ENCODE measurements at regions not wholly inside any gene's neighbourhood (a gene's known extent, or its start where the extent isn't known, plus 50 kb on each side); places are given as distances from the start of the nearest gene placed in this dataset.

DNA sequence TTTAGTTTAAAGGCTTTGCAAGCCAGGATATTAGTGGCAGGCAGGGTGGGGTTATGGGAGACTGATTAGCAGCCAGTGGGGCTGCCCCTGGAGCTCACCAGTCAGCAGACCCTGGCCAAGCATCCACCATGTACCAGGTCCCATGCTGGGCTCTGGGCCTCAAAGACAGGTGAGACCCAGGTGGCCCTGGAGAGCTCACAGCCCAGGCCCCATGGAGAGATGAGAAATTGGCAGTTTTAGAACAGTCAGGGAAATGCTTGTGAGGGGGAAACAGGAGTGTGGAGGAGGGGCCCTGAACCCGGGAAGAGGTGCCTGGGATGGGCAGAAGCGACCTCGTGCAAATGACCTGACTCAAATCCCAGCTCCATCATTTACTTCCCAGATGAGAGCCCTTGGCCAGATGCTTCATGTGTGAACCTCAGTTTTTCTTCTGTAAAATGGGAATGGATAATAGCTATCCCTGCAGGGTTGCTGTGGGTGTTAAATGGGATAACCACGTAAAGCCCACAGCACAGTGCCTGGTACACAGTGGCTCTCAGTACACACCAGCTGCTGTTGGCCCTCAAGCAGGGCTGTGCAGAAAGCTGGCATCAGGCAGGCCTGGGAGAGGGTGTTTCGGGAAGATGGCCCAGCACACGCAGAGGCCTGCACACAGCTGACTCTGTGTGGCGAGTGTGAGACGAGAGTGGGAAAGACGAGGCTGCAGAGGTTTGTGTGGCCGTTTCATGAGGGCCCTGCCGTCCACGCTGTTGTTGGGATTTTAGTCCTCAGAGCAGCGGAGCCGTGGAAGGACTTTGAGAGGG lies 518.5 kb downstream of the PTPRU start:
- no TSS peak for BruUV-seq (replicated peaks)
- intact Hi-C loops (cut with micrococcal nuclease; ENCODE audit: unreplicated experiment) = no loop called here
- Histone ChIP-seq H3K4me1 (no peaks in the 10 kb centered on the region), H3K27me3 (replicated peaks; ENCODE audit: control insufficient read depth, insufficient read depth, low read length) (no peaks in the 10 kb centered on the region), H3K4me3 (ENCODE audit: low read depth, low read length) (no peak overlapping the region), H3K36me3 (ENCODE audit: control insufficient read depth, insufficient read depth, low read length) (no peaks in the 10 kb centered on the region), H3K9me3 (no peaks in the 10 kb centered on the region)
- TF ChIP-seq, protein P1, sequence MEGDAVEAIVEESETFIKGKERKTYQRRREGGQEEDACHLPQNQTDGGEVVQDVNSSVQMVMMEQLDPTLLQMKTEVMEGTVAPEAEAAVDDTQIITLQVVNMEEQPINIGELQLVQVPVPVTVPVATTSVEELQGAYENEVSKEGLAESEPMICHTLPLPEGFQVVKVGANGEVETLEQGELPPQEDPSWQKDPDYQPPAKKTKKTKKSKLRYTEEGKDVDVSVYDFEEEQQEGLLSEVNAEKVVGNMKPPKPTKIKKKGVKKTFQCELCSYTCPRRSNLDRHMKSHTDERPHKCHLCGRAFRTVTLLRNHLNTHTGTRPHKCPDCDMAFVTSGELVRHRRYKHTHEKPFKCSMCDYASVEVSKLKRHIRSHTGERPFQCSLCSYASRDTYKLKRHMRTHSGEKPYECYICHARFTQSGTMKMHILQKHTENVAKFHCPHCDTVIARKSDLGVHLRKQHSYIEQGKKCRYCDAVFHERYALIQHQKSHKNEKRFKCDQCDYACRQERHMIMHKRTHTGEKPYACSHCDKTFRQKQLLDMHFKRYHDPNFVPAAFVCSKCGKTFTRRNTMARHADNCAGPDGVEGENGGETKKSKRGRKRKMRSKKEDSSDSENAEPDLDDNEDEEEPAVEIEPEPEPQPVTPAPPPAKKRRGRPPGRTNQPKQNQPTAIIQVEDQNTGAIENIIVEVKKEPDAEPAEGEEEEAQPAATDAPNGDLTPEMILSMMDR (IDR thresholded peaks at IDR 0.05; ENCODE audit: insufficient read depth in 1 of 2, low read depth in 1 of 2, low read length in 1 of 2, severe bottlenecking in 1 of 2, unreplicated experiment in 1 of 2) = no peak
- ChIA-PET POLR2A (no interaction called here), CTCF (no interaction called here)
- H3K4me1 Mint-ChIP-seq (ENCODE audit: low read depth, unreplicated experiment) = no peaks in the 10 kb centered on the region
- H3K27ac Mint-ChIP-seq (ENCODE audit: unreplicated experiment) = no peak overlapping the region
- no peaks in the 10 kb centered on the region for H3K36me3 Mint-ChIP-seq (ENCODE audit: insufficient read depth, unreplicated experiment)
- no peak overlapping the region for H3K4me3 Mint-ChIP-seq (ENCODE audit: unreplicated experiment)
- no peaks in the 10 kb centered on the region for H3K27me3 Mint-ChIP-seq (ENCODE audit: insufficient read depth, unreplicated experiment)
- no peaks in the 10 kb centered on the region for H3K9me3 Mint-ChIP-seq (ENCODE audit: unreplicated experiment)
- DNase-seq = no peak

DNA sequence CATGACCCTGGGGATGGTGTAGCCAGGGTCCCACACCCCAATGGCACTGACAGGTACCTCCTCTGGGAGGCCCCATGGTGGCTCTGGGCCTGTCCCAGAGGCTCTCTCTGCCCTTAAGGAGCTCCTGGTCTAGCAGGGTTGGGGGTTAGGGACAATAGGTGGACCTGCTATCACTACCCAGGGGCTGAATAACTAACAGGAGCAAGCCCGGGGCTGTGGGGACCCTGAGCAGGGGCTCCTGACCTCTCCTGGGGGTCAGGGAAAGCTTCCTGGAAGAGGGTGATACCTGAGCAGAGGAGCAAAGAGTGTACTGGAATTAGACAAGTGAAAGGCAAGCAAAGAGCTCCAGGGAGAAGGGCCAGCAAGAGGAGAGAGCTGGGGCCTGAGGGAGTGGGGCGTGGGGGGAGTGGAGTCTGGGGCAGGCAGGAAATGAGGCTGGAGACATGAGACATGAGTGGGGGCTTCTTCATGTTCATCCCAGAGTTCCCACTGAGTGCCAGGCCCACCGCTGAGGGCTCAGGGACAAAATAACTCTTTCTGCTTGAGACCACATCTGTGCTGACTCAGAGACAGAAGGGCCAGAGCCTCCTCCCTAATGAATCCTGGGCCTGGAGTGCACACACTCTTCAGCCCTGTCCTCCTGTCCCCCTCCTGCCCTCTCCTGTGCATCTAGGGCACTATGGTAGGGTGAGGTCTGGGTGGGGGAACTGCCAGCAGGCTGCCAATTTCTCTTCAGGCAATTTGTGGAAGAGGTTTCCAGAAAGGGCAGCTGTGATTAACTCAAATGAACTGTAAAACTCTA lies 517.6 kb downstream of the PTPRU start:
- TF ChIP-seq, protein P1 (IDR thresholded peaks at IDR 0.05; ENCODE audit: insufficient read depth in 1 of 2, low read depth in 1 of 2, low read length in 1 of 2, severe bottlenecking in 1 of 2, unreplicated experiment in 1 of 2) = no peak
- no peak overlapping the region for H3K27ac Mint-ChIP-seq (ENCODE audit: unreplicated experiment)
- H3K4me1 ChIP-seq = no peaks in the 10 kb centered on the region
- H3K36me3 ChIP-seq (ENCODE audit: control insufficient read depth, insufficient read depth, low read length) = no peaks in the 10 kb centered on the region
- no peaks in the 10 kb centered on the region for H3K4me1 Mint-ChIP-seq (ENCODE audit: low read depth, unreplicated experiment)
- H3K4me3 Mint-ChIP-seq (ENCODE audit: unreplicated experiment) = no peak overlapping the region
- intact Hi-C loops (cut with micrococcal nuclease; ENCODE audit: unreplicated experiment) = no loop called here
- no peaks in the 10 kb centered on the region for H3K27me3 Mint-ChIP-seq (ENCODE audit: insufficient read depth, unreplicated experiment)
- H3K4me3 ChIP-seq (ENCODE audit: low read depth, low read length) = no peak overlapping the region
- POLR2A ChIA-PET = no interaction called here
- DNase-seq = no peak
- H3K36me3 Mint-ChIP-seq (ENCODE audit: insufficient read depth, unreplicated experiment) = no peaks in the 10 kb centered on the region
- BruUV-seq (replicated peaks) = no TSS peak
- no peaks in the 10 kb centered on the region for H3K9me3 ChIP-seq
- H3K27me3 ChIP-seq (replicated peaks; ENCODE audit: control insufficient read depth, insufficient read depth, low read length) = no peaks in the 10 kb centered on the region
- H3K9me3 Mint-ChIP-seq (ENCODE audit: unreplicated experiment) = no peaks in the 10 kb centered on the region
- CTCF ChIA-PET = no interaction called here

DNA sequence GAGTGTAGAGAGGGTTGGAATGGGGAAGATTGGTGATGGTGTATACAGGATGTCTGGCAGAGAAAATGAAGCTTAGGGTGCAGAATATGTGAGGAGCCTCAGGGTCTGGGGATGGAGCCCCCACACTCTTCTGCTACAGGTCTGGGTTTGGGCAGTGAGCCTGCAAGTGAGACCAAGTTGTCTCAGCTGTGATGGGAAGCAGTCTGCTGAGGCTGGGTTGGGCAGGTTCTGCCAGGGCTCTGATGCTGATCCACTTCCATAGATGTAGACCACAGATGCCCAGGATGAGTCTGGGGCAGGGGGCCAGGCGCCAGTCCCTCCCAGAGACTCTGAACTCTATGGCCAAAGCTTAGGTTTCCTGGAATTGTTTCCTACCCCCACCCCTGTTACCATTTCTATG lies 516.9 kb downstream of the PTPRU start:
- intact Hi-C loops (cut with micrococcal nuclease; ENCODE audit: unreplicated experiment) = no loop called here
- CTCF ChIA-PET = no interaction called here
- no peaks in the 10 kb centered on the region for H3K4me1 Mint-ChIP-seq (ENCODE audit: low read depth, unreplicated experiment)
- no peaks in the 10 kb centered on the region for H3K4me1 ChIP-seq
- no peaks in the 10 kb centered on the region for H3K27me3 Mint-ChIP-seq (ENCODE audit: insufficient read depth, unreplicated experiment)
- no peaks in the 10 kb centered on the region for H3K9me3 ChIP-seq
- no peak for DNase-seq
- no peaks in the 10 kb centered on the region for H3K36me3 Mint-ChIP-seq (ENCODE audit: insufficient read depth, unreplicated experiment)
- TF ChIP-seq, protein P1 (IDR thresholded peaks at IDR 0.05; ENCODE audit: insufficient read depth in 1 of 2, low read depth in 1 of 2, low read length in 1 of 2, severe bottlenecking in 1 of 2, unreplicated experiment in 1 of 2) = no peak
- no peak overlapping the region for H3K4me3 ChIP-seq (ENCODE audit: low read depth, low read length)
- H3K36me3 ChIP-seq (ENCODE audit: control insufficient read depth, insufficient read depth, low read length) = no peaks in the 10 kb centered on the region
- no TSS peak for BruUV-seq (replicated peaks)
- POLR2A ChIA-PET = no interaction called here
- H3K9me3 Mint-ChIP-seq (ENCODE audit: unreplicated experiment) = no peaks in the 10 kb centered on the region
- H3K27ac Mint-ChIP-seq (ENCODE audit: unreplicated experiment) = no peak overlapping the region
- no peaks in the 10 kb centered on the region for H3K27me3 ChIP-seq (replicated peaks; ENCODE audit: control insufficient read depth, insufficient read depth, low read length)
- no peak overlapping the region for H3K4me3 Mint-ChIP-seq (ENCODE audit: unreplicated experiment)
